ENCODE measurements at regions not wholly inside any gene's neighbourhood (a gene's known extent, or its start where the extent isn't known, plus 50 kb on each side); places are given as distances from the start of the nearest gene placed in this dataset.

GRCh38 chrX:122934131-122934530 lies 249.9 kb upstream of the GRIA3 start:
- H3K27ac ChIP-seq (ENCODE audit: extremely low read depth, low read depth, low read length): no peak overlapping the region
- H3K36me3 ChIP-seq (ENCODE audit: control insufficient read depth in 2 of 2, insufficient read depth in 1 of 2, low read length in 2 of 2): no peaks in the 10 kb centered on the region
- H3K9me3 ChIP-seq (ENCODE audit: control insufficient read depth, insufficient read depth, low read depth, low read length): no peaks in the 10 kb centered on the region
- POLR2A ChIA-PET: no interaction called here
- CTCF ChIA-PET: no interaction called here
- H3K4me3 ChIP-seq (ENCODE audit: low read depth, low read length): no peak overlapping the region
- H3K4me1 ChIP-seq (ENCODE audit: control insufficient read depth, insufficient read depth, low read length): no peaks in the 10 kb centered on the region
- TF ChIP-seq ZNF335 (tag by site-specific recombination; conservative IDR thresholded peaks at IDR 0.05) (no peak), ZIC2 (tag by site-specific recombination; IDR thresholded peaks at IDR 0.05) (no peak), ZNF560 (tag by site-specific recombination; IDR thresholded peaks at IDR 0.05; ENCODE audit: borderline replicate concordance) (no peak), SCRT2 (tag by site-specific recombination; IDR thresholded peaks at IDR 0.05) (no peak), ZNF19 (tag by site-specific recombination; IDR thresholded peaks at IDR 0.05; ENCODE audit: low read depth) (no peak), PRDM4 (tag by site-specific recombination; IDR thresholded peaks at IDR 0.05) (no peak), ZNF837 (tag by site-specific recombination; IDR thresholded peaks at IDR 0.05) (no peak), REST (tag by site-specific recombination; IDR thresholded peaks at IDR 0.05) (no peak), ZBTB11 (tag by site-specific recombination; conservative IDR thresholded peaks at IDR 0.05; ENCODE audit: low read depth) (no peak), ZNF423 (tag by site-specific recombination; IDR thresholded peaks at IDR 0.05) (no peak), ZNF248 (tag by site-specific recombination; IDR thresholded peaks at IDR 0.05) (no peak), ZNF324 (tag by site-specific recombination; IDR thresholded peaks at IDR 0.05) (no peak), ZNF10 (tag by site-specific recombination; IDR thresholded peaks at IDR 0.05) (no peak), ZNF214 (tag by site-specific recombination; IDR thresholded peaks at IDR 0.05; ENCODE audit: borderline replicate concordance) (no peak), ZNF585B (tag by site-specific recombination; IDR thresholded peaks at IDR 0.05) (no peak), TSHZ1 (tag by site-specific recombination; IDR thresholded peaks at IDR 0.05; ENCODE audit: borderline replicate concordance) (no peak), ZNF157 (tag by site-specific recombination; IDR thresholded peaks at IDR 0.05) (no peak), ZBTB8A (tag by site-specific recombination; IDR thresholded peaks at IDR 0.05) (no peak), HOXD13 (CRISPR knock-in tag; IDR thresholded peaks at IDR 0.05; ENCODE audit: borderline replicate concordance) (no peak)
